ENCODE measurements at regions not wholly inside any gene's neighbourhood (a gene's known extent, or its start where the extent isn't known, plus 50 kb on each side); places are given as distances from the start of the nearest gene placed in this dataset.

DNA sequence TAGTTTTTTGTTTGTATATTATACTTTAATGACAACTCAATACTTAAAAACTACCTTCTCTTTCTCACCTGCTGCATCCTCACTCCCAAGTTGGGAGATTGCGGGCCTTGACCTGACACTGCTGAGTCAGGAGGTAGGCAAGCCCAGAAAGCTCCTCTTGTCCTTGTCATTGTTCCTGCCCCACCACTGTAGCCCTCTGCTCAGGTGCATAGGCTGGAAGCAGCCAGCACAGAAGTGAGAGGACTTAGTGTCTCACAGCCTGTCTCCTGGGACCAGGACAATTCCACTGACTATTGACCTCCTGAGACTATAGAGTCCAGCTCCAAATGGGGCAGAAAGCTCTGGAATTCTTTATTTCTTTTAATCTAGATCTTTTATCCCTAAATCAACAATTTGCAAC lies 123.5 kb upstream of the NDP start:
- H3K4me1 Mint-ChIP-seq, result no peaks in the 10 kb centered on the region
- ATAC-seq, result no peak

DNA sequence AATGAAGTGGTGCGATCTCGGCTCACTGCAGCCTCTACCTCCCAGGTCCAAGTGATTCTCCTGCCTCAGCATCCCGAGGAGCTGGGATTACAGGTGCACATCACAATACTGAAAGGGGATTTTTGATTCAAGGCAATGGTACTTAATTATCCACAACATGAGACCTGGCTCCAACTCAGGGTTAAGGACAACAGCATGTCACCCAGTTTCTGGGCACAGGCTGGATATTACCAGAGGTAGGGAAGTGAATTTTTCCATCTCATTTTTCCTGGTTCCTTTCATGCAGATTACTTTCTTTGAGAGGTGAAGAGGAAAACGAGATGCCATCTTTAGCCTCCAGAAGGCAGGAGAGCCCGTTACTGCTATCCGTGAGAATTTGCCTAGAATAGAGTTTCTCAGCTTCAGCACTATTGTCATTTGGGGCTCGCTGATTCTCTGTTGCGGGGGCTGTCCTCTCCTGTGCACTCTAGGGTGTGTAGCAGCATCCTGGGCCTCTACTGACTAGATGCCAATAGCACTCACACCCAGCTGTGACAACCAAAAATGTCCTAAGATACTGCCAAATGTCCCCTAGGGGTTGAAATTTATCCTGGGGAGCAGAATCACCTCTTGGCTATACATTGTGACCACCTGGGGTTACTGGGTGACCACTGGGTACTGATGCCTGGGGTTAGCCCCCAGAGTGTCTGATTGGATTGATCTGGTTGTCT lies 121.8 kb upstream of the NDP start:
- Mint-ChIP-seq H3K27me3 (no peaks in the 10 kb centered on the region), H3K4me3 (no peak overlapping the region), H3K27ac (no peak overlapping the region), H3K4me1 (no peaks in the 10 kb centered on the region), H3K36me3 (ENCODE audit: low read depth) (no peaks in the 10 kb centered on the region)
- no peak for ATAC-seq
- no peak for DNase-seq
- H3K9me3 ChIP-seq (ENCODE audit: control insufficient read depth, low read length, poor library complexity, severe bottlenecking), result no peaks in the 10 kb centered on the region

More for the DNA sequence above, 123.5 kb upstream of the NDP start:
- H3K4me3 Mint-ChIP-seq, result no peak overlapping the region
- H3K36me3 Mint-ChIP-seq (ENCODE audit: low read depth), result no peaks in the 10 kb centered on the region
- H3K27ac Mint-ChIP-seq, result no peak overlapping the region
- no peak for DNase-seq
- no peaks in the 10 kb centered on the region for H3K9me3 ChIP-seq (ENCODE audit: control insufficient read depth, low read length, poor library complexity, severe bottlenecking)
- H3K27me3 Mint-ChIP-seq, result no peaks in the 10 kb centered on the region

DNA sequence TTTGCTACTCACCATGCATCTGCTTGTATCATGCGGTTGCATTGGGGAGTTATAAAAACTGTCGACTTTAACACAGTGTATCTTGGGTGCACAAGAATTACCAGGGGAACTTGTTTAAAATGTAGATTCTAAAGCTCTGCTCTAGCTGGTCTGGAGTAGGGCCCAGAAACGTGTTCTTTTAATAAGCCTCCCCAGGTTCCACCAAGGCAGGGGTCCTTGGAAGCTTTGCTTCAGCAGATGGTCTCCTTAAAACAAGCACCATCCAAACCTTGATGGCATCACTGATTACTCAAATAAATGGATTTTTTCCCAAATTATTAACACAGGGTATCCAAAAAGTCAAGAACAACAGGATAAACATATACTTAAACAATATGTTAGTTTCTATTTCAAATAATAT lies 120.2 kb upstream of the NDP start:
- no peak overlapping the region for H3K4me3 Mint-ChIP-seq

DNA sequence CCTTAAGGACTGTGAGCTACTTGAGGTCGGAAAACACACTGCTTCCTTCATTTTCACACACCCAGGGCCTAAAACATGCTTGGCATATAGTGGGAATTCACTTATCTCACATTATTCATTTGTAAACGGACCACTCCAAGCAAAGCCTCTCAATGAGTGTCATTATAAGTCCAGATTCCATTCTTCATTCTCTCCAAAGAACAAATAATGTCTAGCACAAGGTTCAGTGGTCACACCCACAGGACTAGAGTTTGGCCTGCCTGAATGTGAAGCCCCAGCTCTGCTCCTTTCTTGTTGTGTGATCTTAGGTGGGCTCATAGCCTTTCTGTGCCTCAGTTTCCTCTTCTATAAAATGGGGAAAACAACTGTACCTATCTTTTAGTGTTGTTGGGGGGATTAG lies 119.6 kb upstream of the NDP start:
- H3K9me3 ChIP-seq (ENCODE audit: control insufficient read depth, low read length, poor library complexity, severe bottlenecking), result no peaks in the 10 kb centered on the region
- Mint-ChIP-seq H3K36me3 (ENCODE audit: low read depth) (no peaks in the 10 kb centered on the region), H3K27ac (no peak overlapping the region), H3K4me1 (no peaks in the 10 kb centered on the region), H3K4me3 (no peak overlapping the region), H3K27me3 (no peaks in the 10 kb centered on the region)
- DNase-seq (no peak), ATAC-seq (no peak)

More for the DNA sequence above, 120.2 kb upstream of the NDP start:
- Mint-ChIP-seq H3K36me3 (ENCODE audit: low read depth) (no peaks in the 10 kb centered on the region), H3K27ac (no peak overlapping the region), H3K27me3 (no peaks in the 10 kb centered on the region), H3K4me1 (no peaks in the 10 kb centered on the region)
- DNase-seq (no peak), ATAC-seq (no peak)
- H3K9me3 ChIP-seq (ENCODE audit: control insufficient read depth, low read length, poor library complexity, severe bottlenecking), result no peaks in the 10 kb centered on the region

DNA sequence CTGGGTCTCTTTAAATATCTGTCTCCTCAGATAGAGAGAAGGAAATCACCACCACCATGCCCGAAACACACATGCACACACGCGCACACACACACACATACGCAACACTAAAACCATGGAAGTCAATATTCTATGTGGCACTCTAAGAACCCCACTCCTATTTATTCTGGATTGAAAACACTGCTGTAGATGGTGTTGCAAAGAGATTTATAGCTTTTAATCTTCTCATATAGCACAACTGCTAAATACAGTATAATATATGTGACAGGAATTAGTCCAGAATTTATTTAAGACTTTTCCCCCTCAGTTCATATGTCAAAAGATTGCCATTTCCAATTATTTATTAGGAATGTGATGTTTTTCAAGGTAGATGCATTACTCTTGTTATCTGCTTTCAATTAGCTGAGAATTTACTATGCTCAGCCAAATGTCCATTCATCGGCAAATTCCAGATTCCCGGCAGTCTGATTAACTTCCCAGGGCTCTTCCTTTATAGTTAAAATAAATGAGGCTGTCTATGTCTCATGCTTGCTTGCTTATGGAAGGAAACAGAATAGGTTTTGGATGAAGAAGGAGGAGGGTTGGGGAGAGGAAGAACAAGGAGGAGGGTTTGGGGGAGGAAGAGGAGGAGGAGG lies 115.4 kb upstream of the NDP start:
- H3K27me3 Mint-ChIP-seq, result no peaks in the 10 kb centered on the region
- no peak for DNase-seq
- H3K27ac Mint-ChIP-seq, result no peak overlapping the region
- ATAC-seq, result no peak
- no peaks in the 10 kb centered on the region for H3K36me3 Mint-ChIP-seq (ENCODE audit: low read depth)
- no peaks in the 10 kb centered on the region for H3K9me3 ChIP-seq (ENCODE audit: control insufficient read depth, low read length, poor library complexity, severe bottlenecking)
- H3K4me1 Mint-ChIP-seq, result peaks cover 2% of the 10 kb centered on the region
- H3K4me3 Mint-ChIP-seq, result no peak overlapping the region

DNA sequence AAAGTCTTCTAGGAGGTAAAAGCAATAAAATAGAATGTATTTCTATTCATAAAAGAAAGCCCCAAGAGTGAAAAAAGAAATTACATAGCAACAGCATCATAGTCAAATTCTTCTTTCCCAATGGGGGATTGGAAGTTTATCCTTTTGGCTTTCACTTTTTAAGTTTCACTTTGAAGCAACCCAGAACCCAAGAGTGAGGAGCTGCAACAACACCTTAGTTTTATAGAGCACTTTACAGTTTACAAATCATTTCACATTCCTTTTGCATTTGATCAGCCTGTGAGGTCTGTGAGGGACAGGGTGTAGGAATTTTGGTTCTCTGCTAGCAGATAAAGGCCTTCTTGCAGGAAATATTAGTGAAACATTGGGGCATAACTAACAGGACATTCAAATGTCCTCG lies 112.0 kb upstream of the NDP start:
- H3K36me3 Mint-ChIP-seq (ENCODE audit: low read depth), result no peaks in the 10 kb centered on the region
- DNase-seq (no peak), ATAC-seq (no peak)
- peaks cover 2% of the 10 kb centered on the region for H3K4me1 Mint-ChIP-seq
- no peaks in the 10 kb centered on the region for H3K9me3 ChIP-seq (ENCODE audit: control insufficient read depth, low read length, poor library complexity, severe bottlenecking)
- no peak overlapping the region for H3K4me3 Mint-ChIP-seq
- peaks cover 4% of the 10 kb centered on the region for H3K27me3 Mint-ChIP-seq
- H3K27ac Mint-ChIP-seq, result no peak overlapping the region

DNA sequence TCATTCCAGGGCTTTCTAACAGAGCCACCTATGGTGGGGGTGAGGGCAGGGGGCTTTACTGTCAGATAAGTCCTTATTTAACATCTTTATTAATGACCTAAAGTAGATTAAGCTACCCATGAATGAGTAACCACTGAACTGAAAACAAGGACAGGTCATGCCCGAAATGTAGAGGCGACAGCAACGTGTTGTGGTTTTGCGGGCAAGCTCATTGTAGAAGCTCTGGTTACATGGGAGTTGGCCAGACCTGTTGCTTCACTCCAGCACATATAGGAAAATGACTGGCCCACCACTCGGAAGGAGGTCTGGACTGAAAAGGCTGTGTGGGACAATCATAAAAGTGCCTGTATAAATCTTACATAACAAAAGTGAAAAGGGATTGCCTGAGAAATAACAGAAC lies 109.6 kb upstream of the NDP start:
- H3K9me3 ChIP-seq (ENCODE audit: control insufficient read depth, low read length, poor library complexity, severe bottlenecking), result no peaks in the 10 kb centered on the region
- no peak overlapping the region for H3K27ac Mint-ChIP-seq
- H3K4me1 Mint-ChIP-seq, result peaks cover 2% of the 10 kb centered on the region
- peaks cover 4% of the 10 kb centered on the region for H3K27me3 Mint-ChIP-seq
- no peak for DNase-seq
- H3K36me3 Mint-ChIP-seq (ENCODE audit: low read depth), result no peaks in the 10 kb centered on the region
- H3K4me3 Mint-ChIP-seq, result no peak overlapping the region
- no peak for ATAC-seq

DNA sequence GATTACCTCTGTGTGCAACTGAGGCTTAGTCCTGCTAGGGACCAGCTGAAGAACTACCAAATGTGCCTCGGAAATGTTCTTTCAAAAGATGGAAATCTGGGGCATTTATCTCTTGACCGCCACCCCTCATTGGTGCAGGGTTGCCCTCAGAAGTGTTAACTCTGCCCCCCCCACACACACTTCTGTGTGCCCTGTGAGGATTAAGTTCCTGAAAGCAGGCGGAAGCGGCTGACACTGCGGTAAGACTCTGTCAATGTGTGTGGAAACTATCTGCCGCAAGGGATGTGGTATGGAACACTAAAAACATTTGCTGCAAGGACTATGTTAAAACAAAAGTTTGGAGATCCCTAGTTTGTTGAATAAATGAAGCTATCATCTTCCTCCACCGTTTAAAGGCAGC lies 106.9 kb upstream of the NDP start:
- H3K4me1 Mint-ChIP-seq, result no peaks in the 10 kb centered on the region
- H3K27ac Mint-ChIP-seq, result no peak overlapping the region
- H3K4me3 Mint-ChIP-seq, result no peak overlapping the region
- no peaks in the 10 kb centered on the region for H3K36me3 Mint-ChIP-seq (ENCODE audit: low read depth)
- no peaks in the 10 kb centered on the region for H3K9me3 ChIP-seq (ENCODE audit: control insufficient read depth, low read length, poor library complexity, severe bottlenecking)
- peaks cover 4% of the 10 kb centered on the region for H3K27me3 Mint-ChIP-seq
- ATAC-seq (no peak), DNase-seq (no peak)

DNA sequence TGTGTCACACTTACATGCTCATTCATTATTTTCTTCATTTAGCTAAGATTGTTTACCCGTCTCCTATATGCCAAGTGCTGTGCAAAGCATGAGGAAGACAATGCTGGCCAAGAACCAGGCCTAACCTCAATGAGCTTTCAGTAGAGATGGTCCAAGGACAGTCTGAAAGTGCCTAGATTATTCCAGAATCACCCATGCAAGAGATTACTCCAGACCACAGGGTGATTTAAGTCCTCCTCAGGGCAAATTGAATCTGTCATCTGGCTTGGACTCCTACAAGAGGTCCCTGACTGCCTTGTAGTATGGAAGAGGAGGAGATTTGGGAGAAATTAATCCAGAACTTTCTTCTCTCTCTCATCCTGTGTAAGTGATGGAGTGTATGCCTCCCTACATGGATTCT lies 99.4 kb upstream of the NDP start:
- no peak overlapping the region for H3K4me3 Mint-ChIP-seq
- ATAC-seq, result no peak
- no peaks in the 10 kb centered on the region for H3K36me3 Mint-ChIP-seq (ENCODE audit: low read depth)

DNA sequence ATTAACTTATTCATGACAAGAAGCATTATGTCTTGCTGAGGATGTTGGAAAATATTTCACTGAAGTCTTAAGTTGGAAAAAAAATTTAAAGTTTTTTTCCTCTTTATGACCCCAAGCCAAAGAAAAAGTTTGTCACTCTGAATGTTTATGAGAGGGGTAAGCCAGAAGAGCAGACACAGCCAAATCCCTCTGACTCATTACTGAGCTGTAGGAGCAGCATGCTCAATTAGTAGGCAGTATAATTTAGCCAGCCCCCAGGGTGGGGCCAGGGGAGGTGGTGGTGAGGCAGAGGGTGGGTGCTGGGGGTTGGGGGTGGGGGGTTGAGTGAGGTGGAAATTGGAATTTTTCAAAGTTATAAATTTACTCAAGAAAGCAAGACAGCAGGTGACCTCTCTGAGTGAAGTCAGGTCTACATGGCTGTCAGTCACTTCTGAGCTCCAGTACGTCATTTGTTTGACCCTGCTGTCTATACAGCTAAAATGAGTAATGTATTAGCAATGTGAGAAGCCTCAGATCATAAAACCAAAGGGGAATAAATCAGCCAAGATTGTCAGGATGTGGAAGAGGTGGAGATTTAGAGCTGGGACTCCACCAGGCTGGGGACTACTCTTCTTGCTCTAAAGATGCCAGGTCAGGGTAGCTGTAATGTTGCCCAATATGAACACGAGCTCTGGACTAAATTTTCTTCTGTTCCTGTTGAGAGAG lies 98.8 kb upstream of the NDP start:
- ATAC-seq (no peak), DNase-seq (no peak)
- H3K36me3 Mint-ChIP-seq (ENCODE audit: low read depth), result peaks cover under 1% of the 10 kb centered on the region
- no peaks in the 10 kb centered on the region for H3K27me3 Mint-ChIP-seq
- no peak overlapping the region for H3K27ac Mint-ChIP-seq
- H3K4me3 Mint-ChIP-seq, result no peak overlapping the region
- H3K4me1 Mint-ChIP-seq, result no peaks in the 10 kb centered on the region
- H3K9me3 ChIP-seq (ENCODE audit: control insufficient read depth, low read length, poor library complexity, severe bottlenecking), result no peaks in the 10 kb centered on the region

More for the DNA sequence above, 99.4 kb upstream of the NDP start:
- no peaks in the 10 kb centered on the region for H3K9me3 ChIP-seq (ENCODE audit: control insufficient read depth, low read length, poor library complexity, severe bottlenecking)
- DNase-seq, result no peak
- Mint-ChIP-seq H3K4me1 (no peaks in the 10 kb centered on the region), H3K27me3 (no peaks in the 10 kb centered on the region), H3K27ac (no peak overlapping the region)

DNA sequence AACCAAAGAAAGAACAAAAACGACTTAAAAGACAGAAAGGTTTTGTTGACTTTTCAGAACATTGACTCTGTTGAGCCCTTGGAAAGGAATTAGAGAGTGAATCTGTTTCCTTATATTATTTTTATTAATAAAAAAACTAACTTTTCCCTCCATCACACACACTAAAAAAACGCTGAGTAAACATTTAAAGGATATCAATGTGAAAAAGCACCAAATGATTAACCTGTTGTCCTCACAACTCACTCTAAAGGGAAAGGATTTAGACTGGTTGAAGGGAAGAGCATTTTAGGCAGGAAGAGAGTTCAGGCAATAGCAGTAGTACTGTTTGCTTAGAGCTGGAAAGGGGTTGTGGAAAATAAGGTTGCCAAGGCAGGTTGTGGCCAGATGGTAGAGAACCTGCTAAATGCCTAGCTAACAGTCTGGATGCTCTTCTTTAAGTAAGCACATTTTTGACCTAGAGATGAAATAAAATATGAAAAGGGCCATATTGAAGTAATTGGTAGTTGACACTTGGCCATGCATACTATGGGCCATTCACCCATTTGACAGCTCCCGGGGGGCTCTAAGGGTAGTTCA lies 98.0 kb upstream of the NDP start:
- DNase-seq (no peak), ATAC-seq (no peak)
- H3K27me3 Mint-ChIP-seq, result no peaks in the 10 kb centered on the region
- H3K36me3 Mint-ChIP-seq (ENCODE audit: low read depth), result peaks cover 2% of the 10 kb centered on the region
- no peaks in the 10 kb centered on the region for H3K9me3 ChIP-seq (ENCODE audit: control insufficient read depth, low read length, poor library complexity, severe bottlenecking)
- H3K27ac Mint-ChIP-seq, result no peak overlapping the region
- no peaks in the 10 kb centered on the region for H3K4me1 Mint-ChIP-seq
- H3K4me3 Mint-ChIP-seq, result no peak overlapping the region

DNA sequence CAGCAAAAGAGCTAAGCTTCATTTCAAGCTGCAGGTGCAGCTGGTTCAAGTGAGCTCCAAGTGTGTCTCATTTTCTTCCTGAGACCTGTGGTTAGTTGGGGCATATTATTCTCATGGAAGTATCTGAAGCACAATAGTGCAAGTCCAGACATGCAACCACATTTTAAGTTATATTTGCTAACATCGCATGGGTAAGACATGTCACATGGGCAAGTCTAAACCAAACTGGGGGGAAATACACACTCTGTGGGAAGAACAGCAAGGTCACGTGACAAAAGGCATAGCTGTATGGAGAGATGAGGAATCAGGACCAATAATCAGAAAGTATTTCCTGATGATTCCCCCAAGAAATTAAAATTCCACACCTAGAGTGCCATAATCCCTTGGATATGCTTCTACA lies 94.9 kb upstream of the NDP start:
- DNase-seq, result no peak
- H3K27me3 Mint-ChIP-seq, result no peaks in the 10 kb centered on the region
- H3K36me3 Mint-ChIP-seq (ENCODE audit: low read depth), result peaks cover 2% of the 10 kb centered on the region
- no peaks in the 10 kb centered on the region for H3K4me1 Mint-ChIP-seq
- no peak overlapping the region for H3K27ac Mint-ChIP-seq
- ATAC-seq, result no peak
- H3K4me3 Mint-ChIP-seq, result no peak overlapping the region
- H3K9me3 ChIP-seq (ENCODE audit: control insufficient read depth, low read length, poor library complexity, severe bottlenecking), result no peaks in the 10 kb centered on the region

DNA sequence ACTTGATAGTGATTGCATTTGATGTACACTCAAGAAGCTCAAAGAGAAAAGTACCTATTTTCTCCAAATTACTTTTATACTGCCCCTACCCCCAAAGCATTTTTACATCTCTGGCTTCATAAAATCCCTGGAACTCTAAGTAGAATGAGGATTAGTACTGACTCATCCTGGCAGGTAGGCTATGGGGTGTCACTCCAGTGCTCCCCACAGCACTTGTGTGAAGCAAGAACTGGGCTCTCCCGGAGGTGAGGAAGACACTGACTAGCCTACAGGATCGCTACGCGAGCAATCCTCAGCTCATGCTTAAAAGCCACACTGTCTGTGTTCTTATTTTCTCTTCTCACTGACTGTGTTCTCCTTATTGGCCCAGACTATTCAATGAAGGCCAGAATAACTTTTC lies 90.4 kb upstream of the NDP start:
- ATAC-seq (no peak), DNase-seq (no peak)
- Mint-ChIP-seq H3K4me3 (no peak overlapping the region), H3K27ac (no peak overlapping the region), H3K27me3 (no peaks in the 10 kb centered on the region), H3K4me1 (no peaks in the 10 kb centered on the region), H3K36me3 (ENCODE audit: low read depth) (peaks cover 2% of the 10 kb centered on the region)
- no peaks in the 10 kb centered on the region for H3K9me3 ChIP-seq (ENCODE audit: control insufficient read depth, low read length, poor library complexity, severe bottlenecking)

All from T-helper 17 cell (primary cell).